WERI-Rb-1 (cell line): ENCODE measurements at regions not wholly inside any gene's neighbourhood (a gene's known extent, or its start where the extent isn't known, plus 50 kb on each side); places are given as distances from the start of the nearest gene placed in this dataset.

ENCODE experiments used
- DNase-seq: peaks from one replicate; pipeline ENCODE4 v3.0.0-alpha.2; 2020
- H3K27ac ChIP-seq: fragments of 250-450 bp; sonication (Bioruptor Pico); 2 replicates; pipeline ENCODE4 v1.5.1; 2020; ENCODE audit warnings: mild to moderate bottlenecking, moderate library complexity
- H3K27me3 ChIP-seq: fragments of 250-450 bp; sonication (Bioruptor Pico); 2 replicates; pipeline ENCODE4 v1.5.1; 2021; ENCODE audit warnings: mild to moderate bottlenecking, low read depth, moderate library complexity; ENCODE audit not compliant: insufficient read depth, severe bottlenecking
- H3K36me3 ChIP-seq: fragments of 250-450 bp; sonication (Bioruptor Pico); 2 replicates; pipeline ENCODE4 v1.5.1; 2020; ENCODE audit warnings: mild to moderate bottlenecking, moderate library complexity
- H3K4me3 ChIP-seq: 2 replicates; pipeline ENCODE4 v1.5.1; 2011; ENCODE audit warnings: low read depth, mild to moderate bottlenecking, control low read depth, low read length
- H3K9me3 ChIP-seq: fragments of 250-450 bp; sonication (Bioruptor Pico); 2 replicates; pipeline ENCODE4 v1.5.1; 2021; ENCODE audit warnings: mild to moderate bottlenecking, moderate library complexity; ENCODE audit not compliant: severe bottlenecking
- TF ChIP-seq, protein P1 (sequence below): IDR thresholded peaks from 2 replicates; pipeline ENCODE4 v1.5.1; 2011; ENCODE audit warnings: low read depth, mild to moderate bottlenecking, control low read depth, inconsistent platforms, low read length

- Histone ChIP-seq H3K27ac (no peak overlapping the region), H3K36me3 (no peaks in the 10 kb centered on the region), H3K4me3 (no peak overlapping the region), H3K9me3 (no peaks in the 10 kb centered on the region), H3K27me3 (no peaks in the 10 kb centered on the region)
- TF ChIP-seq, protein P1, sequence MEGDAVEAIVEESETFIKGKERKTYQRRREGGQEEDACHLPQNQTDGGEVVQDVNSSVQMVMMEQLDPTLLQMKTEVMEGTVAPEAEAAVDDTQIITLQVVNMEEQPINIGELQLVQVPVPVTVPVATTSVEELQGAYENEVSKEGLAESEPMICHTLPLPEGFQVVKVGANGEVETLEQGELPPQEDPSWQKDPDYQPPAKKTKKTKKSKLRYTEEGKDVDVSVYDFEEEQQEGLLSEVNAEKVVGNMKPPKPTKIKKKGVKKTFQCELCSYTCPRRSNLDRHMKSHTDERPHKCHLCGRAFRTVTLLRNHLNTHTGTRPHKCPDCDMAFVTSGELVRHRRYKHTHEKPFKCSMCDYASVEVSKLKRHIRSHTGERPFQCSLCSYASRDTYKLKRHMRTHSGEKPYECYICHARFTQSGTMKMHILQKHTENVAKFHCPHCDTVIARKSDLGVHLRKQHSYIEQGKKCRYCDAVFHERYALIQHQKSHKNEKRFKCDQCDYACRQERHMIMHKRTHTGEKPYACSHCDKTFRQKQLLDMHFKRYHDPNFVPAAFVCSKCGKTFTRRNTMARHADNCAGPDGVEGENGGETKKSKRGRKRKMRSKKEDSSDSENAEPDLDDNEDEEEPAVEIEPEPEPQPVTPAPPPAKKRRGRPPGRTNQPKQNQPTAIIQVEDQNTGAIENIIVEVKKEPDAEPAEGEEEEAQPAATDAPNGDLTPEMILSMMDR = no peak
- no peak for DNase-seq
Measured at GRCh38 chr6:82836022-82836575, 229.5 kb downstream of the UBE3D start.

GRCh38 chr6:82840571-82840970 is 225.1 kb downstream of the UBE3D start:
- Histone ChIP-seq H3K4me3 (no peak overlapping the region), H3K27me3 (no peaks in the 10 kb centered on the region), H3K27ac (no peak overlapping the region), H3K9me3 (no peaks in the 10 kb centered on the region), H3K36me3 (no peaks in the 10 kb centered on the region)
- TF ChIP-seq, protein P1 = no peak
- DNase-seq = no peak

- no peak overlapping the region for H3K4me3 ChIP-seq
- no peak overlapping the region for H3K27ac ChIP-seq
- TF ChIP-seq, protein P1 = no peak
- DNase-seq = no peak
- no peaks in the 10 kb centered on the region for H3K36me3 ChIP-seq
- H3K9me3 ChIP-seq = no peaks in the 10 kb centered on the region
- no peaks in the 10 kb centered on the region for H3K27me3 ChIP-seq
Measured at GRCh38 chr6:82841309-82841708, 224.3 kb downstream of the UBE3D start.
